ENCODE measurements at regions not wholly inside any gene's neighbourhood (a gene's known extent, or its start where the extent isn't known, plus 50 kb on each side); places are given as distances from the start of the nearest gene placed in this dataset.

GRCh38 chr2:64328756-64329155 is 125.2 kb upstream of the LGALSL start:
- H3K4me2 ChIP-seq (ENCODE audit: insufficient read depth, low read length): no peak overlapping the region
- H3K27ac ChIP-seq (ENCODE audit: low read depth, low read length): no peak overlapping the region
- peaks cover 7% of the 10 kb centered on the region for H3K27me3 ChIP-seq (ENCODE audit: insufficient read depth, low read length)
- no peaks in the 10 kb centered on the region for H3K36me3 ChIP-seq (ENCODE audit: insufficient read depth, low read length)
- peaks cover 13% of the 10 kb centered on the region for H3K4me1 ChIP-seq (ENCODE audit: insufficient read depth, low read length)
- no peak overlapping the region for H2AFZ ChIP-seq (ENCODE audit: low read length)
- no peak overlapping the region for H3K4me3 ChIP-seq (ENCODE audit: insufficient read depth, low read length)
- no peak for TF ChIP-seq CTCF (IDR thresholded peaks at IDR 0.05; ENCODE audit: extremely low read depth, low read depth, low read length)
- no peaks in the 10 kb centered on the region for H3K9me3 ChIP-seq (ENCODE audit: low read depth, low read length)
- H3K79me2 ChIP-seq (ENCODE audit: insufficient read depth, low read length): no peaks in the 10 kb centered on the region
- H4K20me1 ChIP-seq (ENCODE audit: insufficient read depth, low read length): no peaks in the 10 kb centered on the region
- no peak for DNase-seq (ENCODE audit: insufficient read length, low spot score, missing footprints)

GRCh38 chr2:64329848-64330247 is 124.1 kb upstream of the LGALSL start:
- Histone ChIP-seq H3K4me1 (ENCODE audit: insufficient read depth, low read length) (peaks cover 13% of the 10 kb centered on the region), H3K79me2 (ENCODE audit: insufficient read depth, low read length) (no peaks in the 10 kb centered on the region), H3K36me3 (ENCODE audit: insufficient read depth, low read length) (no peaks in the 10 kb centered on the region), H3K27me3 (ENCODE audit: insufficient read depth, low read length) (no peaks in the 10 kb centered on the region), H4K20me1 (ENCODE audit: insufficient read depth, low read length) (no peaks in the 10 kb centered on the region), H3K4me2 (ENCODE audit: insufficient read depth, low read length) (peak overlapping the region; percentile 87), H2AFZ (ENCODE audit: low read length) (peak overlapping the region; percentile 73), H3K4me3 (ENCODE audit: insufficient read depth, low read length) (peak overlapping the region; percentile 68), H3K9me3 (ENCODE audit: low read depth, low read length) (no peaks in the 10 kb centered on the region), H3K27ac (ENCODE audit: low read depth, low read length) (peak overlapping the region; percentile 69)
- no peak for DNase-seq (ENCODE audit: insufficient read length, low spot score, missing footprints)
- no peak for TF ChIP-seq CTCF (IDR thresholded peaks at IDR 0.05; ENCODE audit: extremely low read depth, low read depth, low read length)

- no peaks in the 10 kb centered on the region for H3K36me3 ChIP-seq (ENCODE audit: insufficient read depth, low read length)
- peak overlapping the region; percentile 69 for H3K27ac ChIP-seq (ENCODE audit: low read depth, low read length)
- H3K9me3 ChIP-seq (ENCODE audit: low read depth, low read length): no peaks in the 10 kb centered on the region
- no peaks in the 10 kb centered on the region for H4K20me1 ChIP-seq (ENCODE audit: insufficient read depth, low read length)
- H3K4me1 ChIP-seq (ENCODE audit: insufficient read depth, low read length): peaks cover 13% of the 10 kb centered on the region
- no peak for DNase-seq (ENCODE audit: insufficient read length, low spot score, missing footprints)
- H3K79me2 ChIP-seq (ENCODE audit: insufficient read depth, low read length): no peaks in the 10 kb centered on the region
- no peaks in the 10 kb centered on the region for H3K27me3 ChIP-seq (ENCODE audit: insufficient read depth, low read length)
- peak overlapping the region; percentile 73 for H2AFZ ChIP-seq (ENCODE audit: low read length)
- TF ChIP-seq CTCF (IDR thresholded peaks at IDR 0.05; ENCODE audit: extremely low read depth, low read depth, low read length): peak; percentile 96
- H3K4me2 ChIP-seq (ENCODE audit: insufficient read depth, low read length): peak overlapping the region; percentile 87
- peak overlapping the region; percentile 68 for H3K4me3 ChIP-seq (ENCODE audit: insufficient read depth, low read length)
Observed at GRCh38 chr2:64330281-64331113, 123.5 kb upstream of the LGALSL start.

GRCh38 chr2:64331114-64331645 is 122.8 kb upstream of the LGALSL start:
- Histone ChIP-seq H3K79me2 (ENCODE audit: insufficient read depth, low read length) (no peaks in the 10 kb centered on the region), H3K36me3 (ENCODE audit: insufficient read depth, low read length) (no peaks in the 10 kb centered on the region), H3K27me3 (ENCODE audit: insufficient read depth, low read length) (no peaks in the 10 kb centered on the region), H3K27ac (ENCODE audit: low read depth, low read length) (no peak overlapping the region), H3K9me3 (ENCODE audit: low read depth, low read length) (no peaks in the 10 kb centered on the region), H3K4me2 (ENCODE audit: insufficient read depth, low read length) (peak overlapping the region; percentile 87), H3K4me3 (ENCODE audit: insufficient read depth, low read length) (peak overlapping the region; percentile 68), H2AFZ (ENCODE audit: low read length) (peak overlapping the region; percentile 73), H4K20me1 (ENCODE audit: insufficient read depth, low read length) (no peaks in the 10 kb centered on the region), H3K4me1 (ENCODE audit: insufficient read depth, low read length) (peaks cover 13% of the 10 kb centered on the region)
- TF ChIP-seq CTCF (IDR thresholded peaks at IDR 0.05; ENCODE audit: extremely low read depth, low read depth, low read length): no peak
- no peak for DNase-seq (ENCODE audit: insufficient read length, low spot score, missing footprints)

All from osteoblast (primary cell).